ENCODE measurements at regions not wholly inside any gene's neighbourhood (a gene's known extent, or its start where the extent isn't known, plus 50 kb on each side); places are given as distances from the start of the nearest gene placed in this dataset.
"Not testable (repeated sequence)": the region's sequence is repeated elsewhere in the genome, so short reads cannot be mapped to it uniquely, and the experiment has no call there.

GRCh38 chr1:207196135-207196534 lies 92.1 kb downstream of the C4BPA start:
- H3K36me3 ChIP-seq (ENCODE audit: control insufficient read depth, insufficient read depth, low read length); CTCF ChIA-PET; DNase-seq (ENCODE audit: low read depth); H3K27me3 ChIP-seq (ENCODE audit: control insufficient read depth, insufficient read depth, low read length); POLR2A ChIA-PET; H3K4me3 ChIP-seq (ENCODE audit: low read depth, low read length): not testable (repeated sequence)

- DNase-seq (ENCODE audit: low read depth); H3K4me3 ChIP-seq (ENCODE audit: low read depth, low read length); H3K36me3 ChIP-seq (ENCODE audit: control insufficient read depth, insufficient read depth, low read length); H3K27me3 ChIP-seq (ENCODE audit: control insufficient read depth, insufficient read depth, low read length); CTCF ChIA-PET; POLR2A ChIA-PET: not testable (repeated sequence)
Measured at GRCh38 chr1:207201534-207201933, 97.5 kb downstream of the C4BPA start.

- H3K27me3 ChIP-seq (ENCODE audit: control insufficient read depth, insufficient read depth, low read length), result no peaks in the 10 kb centered on the region
- CTCF ChIA-PET, result no interaction called here
Measured at GRCh38 chr1:207202480-207202879, 98.4 kb downstream of the C4BPA start.

GRCh38 chr1:207203541-207203940 lies 99.5 kb downstream of the C4BPA start:
- no peaks in the 10 kb centered on the region for H3K36me3 ChIP-seq (ENCODE audit: control insufficient read depth, insufficient read depth, low read length)
- ChIA-PET POLR2A (no interaction called here), CTCF (interaction anchor here (0.6 kb wide), 1 partner anchor 17 kb away, joined by 4 read pairs; no protein-coding TSS in a partner anchor)

More at GRCh38 chr1:207202480-207202879, 98.4 kb downstream of the C4BPA start:
- TF ChIP-seq CTCF (IDR thresholded peaks at IDR 0.05; ENCODE audit: insufficient read depth, low read depth, low read length), result no peak
- Histone ChIP-seq H3K36me3 (ENCODE audit: control insufficient read depth, insufficient read depth, low read length) (no peaks in the 10 kb centered on the region), H3K4me3 (ENCODE audit: low read depth, low read length) (no peak overlapping the region)
- no peak for DNase-seq (ENCODE audit: low read depth)
- POLR2A ChIA-PET, result no interaction called here

GRCh38 chr1:207205614-207206061 lies 101.6 kb downstream of the C4BPA start:
- CTCF ChIA-PET, result no interaction called here
- Histone ChIP-seq H3K36me3 (ENCODE audit: control insufficient read depth, insufficient read depth, low read length) (no peaks in the 10 kb centered on the region), H3K27me3 (ENCODE audit: control insufficient read depth, insufficient read depth, low read length) (no peaks in the 10 kb centered on the region), H3K4me3 (ENCODE audit: low read depth, low read length) (no peak overlapping the region)
- no peak for TF ChIP-seq CTCF (IDR thresholded peaks at IDR 0.05; ENCODE audit: insufficient read depth, low read depth, low read length)
- no peak for DNase-seq (ENCODE audit: low read depth)
- POLR2A ChIA-PET, result no interaction called here

More at GRCh38 chr1:207203541-207203940, 99.5 kb downstream of the C4BPA start:
- no peak overlapping the region for H3K4me3 ChIP-seq (ENCODE audit: low read depth, low read length)
- DNase-seq (ENCODE audit: low read depth), result no peak
- TF ChIP-seq CTCF (IDR thresholded peaks at IDR 0.05; ENCODE audit: insufficient read depth, low read depth, low read length), result no peak
- no peaks in the 10 kb centered on the region for H3K27me3 ChIP-seq (ENCODE audit: control insufficient read depth, insufficient read depth, low read length)

GRCh38 chr1:207208691-207209090 lies 104.7 kb downstream of the C4BPA start:
- CTCF ChIA-PET; DNase-seq (ENCODE audit: low read depth): not testable (repeated sequence)

GRCh38 chr1:207214453-207214852 lies 107.0 kb upstream of the CD55 start:
- ChIA-PET CTCF (no interaction called here), POLR2A (no interaction called here)
- no peak for TF ChIP-seq CTCF (IDR thresholded peaks at IDR 0.05; ENCODE audit: insufficient read depth, low read depth, low read length)
- Histone ChIP-seq H3K27me3 (ENCODE audit: control insufficient read depth, insufficient read depth, low read length) (no peaks in the 10 kb centered on the region), H3K4me3 (ENCODE audit: low read depth, low read length) (no peak overlapping the region), H3K36me3 (ENCODE audit: control insufficient read depth, insufficient read depth, low read length) (no peaks in the 10 kb centered on the region)
- no peak for DNase-seq (ENCODE audit: low read depth)

More at GRCh38 chr1:207208691-207209090, 104.7 kb downstream of the C4BPA start:
- H3K27me3 ChIP-seq (ENCODE audit: control insufficient read depth, insufficient read depth, low read length); H3K4me3 ChIP-seq (ENCODE audit: low read depth, low read length); POLR2A ChIA-PET; H3K36me3 ChIP-seq (ENCODE audit: control insufficient read depth, insufficient read depth, low read length): not testable (repeated sequence)
